ENCODE measurements at regions not wholly inside any gene's neighbourhood (a gene's known extent, or its start where the extent isn't known, plus 50 kb on each side); places are given as distances from the start of the nearest gene placed in this dataset.

DNA sequence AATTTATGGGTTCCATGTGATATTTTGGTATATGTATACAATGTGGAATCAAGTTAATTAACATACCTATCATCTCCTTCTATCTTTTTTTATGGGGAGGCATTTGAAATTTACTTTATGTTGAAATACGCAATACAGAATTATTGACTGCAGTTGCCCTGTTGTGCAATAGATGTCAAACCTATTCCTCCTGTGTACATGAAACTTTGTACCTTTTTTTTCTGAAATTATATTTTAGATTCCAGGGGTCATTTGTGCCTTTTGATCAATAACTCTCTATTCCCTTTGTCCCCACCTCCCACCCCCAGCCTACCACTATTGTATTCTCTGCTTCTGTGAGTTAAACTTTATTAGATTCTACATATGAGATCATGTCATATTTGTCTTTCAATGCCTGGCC lies 369.9 kb downstream of the FSIP2 start:
- no peak overlapping the region for H3K27ac Mint-ChIP-seq
- H3K4me1 Mint-ChIP-seq, result peaks cover 14% of the 10 kb centered on the region
- H3K27me3 Mint-ChIP-seq (ENCODE audit: low read depth), result no peaks in the 10 kb centered on the region
- DNase-seq (ENCODE audit: low spot score) (no peak), ATAC-seq (no peak)
- H3K9me3 Mint-ChIP-seq, result peaks cover 16% of the 10 kb centered on the region
- no peak overlapping the region for H3K4me3 Mint-ChIP-seq
- TF ChIP-seq ESRRA (CRISPR knock-in tag; IDR thresholded peaks at IDR 0.05; ENCODE audit: borderline replicate concordance) (no peak), JAZF1 (CRISPR knock-in tag; IDR thresholded peaks at IDR 0.05) (no peak)
- POLR2A ChIA-PET, result no interaction called here
- CTCF ChIA-PET, result no interaction called here
- peaks cover 9% of the 10 kb centered on the region for H3K36me3 Mint-ChIP-seq

DNA sequence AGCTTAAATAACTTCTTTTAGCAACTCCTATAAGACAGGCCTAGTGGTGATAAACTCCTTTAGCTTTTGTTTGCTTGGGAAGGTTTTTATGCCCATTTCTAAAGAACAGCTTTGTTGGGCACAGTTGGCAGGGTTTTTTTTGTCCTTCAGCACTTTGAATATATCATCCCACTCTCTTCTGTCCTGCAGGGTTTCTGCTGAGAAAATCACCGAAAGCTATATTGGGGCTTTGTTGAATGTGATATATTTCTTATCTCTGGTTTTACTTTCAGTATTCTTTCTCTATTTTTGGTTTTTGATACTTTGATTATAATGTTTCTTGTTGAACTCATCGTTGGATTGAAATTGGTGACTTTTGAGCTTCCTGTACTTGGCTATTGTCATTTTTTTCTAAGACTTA lies 372.8 kb upstream of the ZC3H15 start:
- no peak overlapping the region for H3K27ac Mint-ChIP-seq
- peaks cover 2% of the 10 kb centered on the region; the same call in 1 of the 2 replicates for H3K4me1 Mint-ChIP-seq
- H3K27me3 Mint-ChIP-seq (ENCODE audit: low read depth), result no peaks in the 10 kb centered on the region
- no peak for DNase-seq (ENCODE audit: low spot score)
- peaks cover 24% of the 10 kb centered on the region for H3K36me3 Mint-ChIP-seq
- H3K9me3 Mint-ChIP-seq, result peaks cover 40% of the 10 kb centered on the region
- TF ChIP-seq TCF7 (CRISPR knock-in tag; IDR thresholded peaks at IDR 0.05; ENCODE audit: low read depth), result no peak
- TF ChIP-seq, protein P1, sequence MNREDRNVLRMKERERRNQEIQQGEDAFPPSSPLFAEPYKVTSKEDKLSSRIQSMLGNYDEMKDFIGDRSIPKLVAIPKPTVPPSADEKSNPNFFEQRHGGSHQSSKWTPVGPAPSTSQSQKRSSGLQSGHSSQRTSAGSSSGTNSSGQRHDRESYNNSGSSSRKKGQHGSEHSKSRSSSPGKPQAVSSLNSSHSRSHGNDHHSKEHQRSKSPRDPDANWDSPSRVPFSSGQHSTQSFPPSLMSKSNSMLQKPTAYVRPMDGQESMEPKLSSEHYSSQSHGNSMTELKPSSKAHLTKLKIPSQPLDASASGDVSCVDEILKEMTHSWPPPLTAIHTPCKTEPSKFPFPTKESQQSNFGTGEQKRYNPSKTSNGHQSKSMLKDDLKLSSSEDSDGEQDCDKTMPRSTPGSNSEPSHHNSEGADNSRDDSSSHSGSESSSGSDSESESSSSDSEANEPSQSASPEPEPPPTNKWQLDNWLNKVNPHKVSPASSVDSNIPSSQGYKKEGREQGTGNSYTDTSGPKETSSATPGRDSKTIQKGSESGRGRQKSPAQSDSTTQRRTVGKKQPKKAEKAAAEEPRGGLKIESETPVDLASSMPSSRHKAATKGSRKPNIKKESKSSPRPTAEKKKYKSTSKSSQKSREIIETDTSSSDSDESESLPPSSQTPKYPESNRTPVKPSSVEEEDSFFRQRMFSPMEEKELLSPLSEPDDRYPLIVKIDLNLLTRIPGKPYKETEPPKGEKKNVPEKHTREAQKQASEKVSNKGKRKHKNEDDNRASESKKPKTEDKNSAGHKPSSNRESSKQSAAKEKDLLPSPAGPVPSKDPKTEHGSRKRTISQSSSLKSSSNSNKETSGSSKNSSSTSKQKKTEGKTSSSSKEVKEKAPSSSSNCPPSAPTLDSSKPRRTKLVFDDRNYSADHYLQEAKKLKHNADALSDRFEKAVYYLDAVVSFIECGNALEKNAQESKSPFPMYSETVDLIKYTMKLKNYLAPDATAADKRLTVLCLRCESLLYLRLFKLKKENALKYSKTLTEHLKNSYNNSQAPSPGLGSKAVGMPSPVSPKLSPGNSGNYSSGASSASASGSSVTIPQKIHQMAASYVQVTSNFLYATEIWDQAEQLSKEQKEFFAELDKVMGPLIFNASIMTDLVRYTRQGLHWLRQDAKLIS (CRISPR knock-in tag; IDR thresholded peaks at IDR 0.05; ENCODE audit: borderline replicate concordance), result no peak
- TF ChIP-seq, protein P2, sequence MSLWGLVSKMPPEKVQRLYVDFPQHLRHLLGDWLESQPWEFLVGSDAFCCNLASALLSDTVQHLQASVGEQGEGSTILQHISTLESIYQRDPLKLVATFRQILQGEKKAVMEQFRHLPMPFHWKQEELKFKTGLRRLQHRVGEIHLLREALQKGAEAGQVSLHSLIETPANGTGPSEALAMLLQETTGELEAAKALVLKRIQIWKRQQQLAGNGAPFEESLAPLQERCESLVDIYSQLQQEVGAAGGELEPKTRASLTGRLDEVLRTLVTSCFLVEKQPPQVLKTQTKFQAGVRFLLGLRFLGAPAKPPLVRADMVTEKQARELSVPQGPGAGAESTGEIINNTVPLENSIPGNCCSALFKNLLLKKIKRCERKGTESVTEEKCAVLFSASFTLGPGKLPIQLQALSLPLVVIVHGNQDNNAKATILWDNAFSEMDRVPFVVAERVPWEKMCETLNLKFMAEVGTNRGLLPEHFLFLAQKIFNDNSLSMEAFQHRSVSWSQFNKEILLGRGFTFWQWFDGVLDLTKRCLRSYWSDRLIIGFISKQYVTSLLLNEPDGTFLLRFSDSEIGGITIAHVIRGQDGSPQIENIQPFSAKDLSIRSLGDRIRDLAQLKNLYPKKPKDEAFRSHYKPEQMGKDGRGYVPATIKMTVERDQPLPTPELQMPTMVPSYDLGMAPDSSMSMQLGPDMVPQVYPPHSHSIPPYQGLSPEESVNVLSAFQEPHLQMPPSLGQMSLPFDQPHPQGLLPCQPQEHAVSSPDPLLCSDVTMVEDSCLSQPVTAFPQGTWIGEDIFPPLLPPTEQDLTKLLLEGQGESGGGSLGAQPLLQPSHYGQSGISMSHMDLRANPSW (CRISPR knock-in tag; conservative IDR thresholded peaks at IDR 0.05; ENCODE audit: low read depth), result no peak
- TF ChIP-seq, protein P3, sequence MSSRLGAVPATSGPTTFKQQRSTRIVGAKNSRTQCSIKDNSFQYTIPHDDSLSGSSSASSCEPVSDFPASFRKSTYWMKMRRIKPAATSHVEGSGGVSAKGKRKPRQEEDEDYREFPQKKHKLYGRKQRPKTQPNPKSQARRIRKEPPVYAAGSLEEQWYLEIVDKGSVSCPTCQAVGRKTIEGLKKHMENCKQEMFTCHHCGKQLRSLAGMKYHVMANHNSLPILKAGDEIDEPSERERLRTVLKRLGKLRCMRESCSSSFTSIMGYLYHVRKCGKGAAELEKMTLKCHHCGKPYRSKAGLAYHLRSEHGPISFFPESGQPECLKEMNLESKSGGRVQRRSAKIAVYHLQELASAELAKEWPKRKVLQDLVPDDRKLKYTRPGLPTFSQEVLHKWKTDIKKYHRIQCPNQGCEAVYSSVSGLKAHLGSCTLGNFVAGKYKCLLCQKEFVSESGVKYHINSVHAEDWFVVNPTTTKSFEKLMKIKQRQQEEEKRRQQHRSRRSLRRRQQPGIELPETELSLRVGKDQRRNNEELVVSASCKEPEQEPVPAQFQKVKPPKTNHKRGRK (CRISPR knock-in tag; IDR thresholded peaks at IDR 0.05; ENCODE audit: borderline replicate concordance), result no peak
- TF ChIP-seq SOX15 (CRISPR knock-in tag; IDR thresholded peaks at IDR 0.05), result no peak
- no peak for TF ChIP-seq TEAD4 (CRISPR knock-in tag; IDR thresholded peaks at IDR 0.05)
- TF ChIP-seq, protein P4, sequence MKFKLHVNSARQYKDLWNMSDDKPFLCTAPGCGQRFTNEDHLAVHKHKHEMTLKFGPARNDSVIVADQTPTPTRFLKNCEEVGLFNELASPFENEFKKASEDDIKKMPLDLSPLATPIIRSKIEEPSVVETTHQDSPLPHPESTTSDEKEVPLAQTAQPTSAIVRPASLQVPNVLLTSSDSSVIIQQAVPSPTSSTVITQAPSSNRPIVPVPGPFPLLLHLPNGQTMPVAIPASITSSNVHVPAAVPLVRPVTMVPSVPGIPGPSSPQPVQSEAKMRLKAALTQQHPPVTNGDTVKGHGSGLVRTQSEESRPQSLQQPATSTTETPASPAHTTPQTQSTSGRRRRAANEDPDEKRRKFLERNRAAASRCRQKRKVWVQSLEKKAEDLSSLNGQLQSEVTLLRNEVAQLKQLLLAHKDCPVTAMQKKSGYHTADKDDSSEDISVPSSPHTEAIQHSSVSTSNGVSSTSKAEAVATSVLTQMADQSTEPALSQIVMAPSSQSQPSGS (CRISPR knock-in tag; IDR thresholded peaks at IDR 0.05; ENCODE audit: borderline replicate concordance, low read depth), result no peak
- TF ChIP-seq NR1H2 (CRISPR knock-in tag; IDR thresholded peaks at IDR 0.05), result no peak
- TF ChIP-seq, protein P5, sequence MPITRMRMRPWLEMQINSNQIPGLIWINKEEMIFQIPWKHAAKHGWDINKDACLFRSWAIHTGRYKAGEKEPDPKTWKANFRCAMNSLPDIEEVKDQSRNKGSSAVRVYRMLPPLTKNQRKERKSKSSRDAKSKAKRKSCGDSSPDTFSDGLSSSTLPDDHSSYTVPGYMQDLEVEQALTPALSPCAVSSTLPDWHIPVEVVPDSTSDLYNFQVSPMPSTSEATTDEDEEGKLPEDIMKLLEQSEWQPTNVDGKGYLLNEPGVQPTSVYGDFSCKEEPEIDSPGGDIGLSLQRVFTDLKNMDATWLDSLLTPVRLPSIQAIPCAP (CRISPR knock-in tag; IDR thresholded peaks at IDR 0.05), result no peak
- no peak for TF ChIP-seq TP53 (CRISPR knock-in tag; IDR thresholded peaks at IDR 0.05)
- no peak for TF ChIP-seq RELA (CRISPR knock-in tag; IDR thresholded peaks at IDR 0.05; ENCODE audit: borderline replicate concordance)
- TF ChIP-seq, protein P6, sequence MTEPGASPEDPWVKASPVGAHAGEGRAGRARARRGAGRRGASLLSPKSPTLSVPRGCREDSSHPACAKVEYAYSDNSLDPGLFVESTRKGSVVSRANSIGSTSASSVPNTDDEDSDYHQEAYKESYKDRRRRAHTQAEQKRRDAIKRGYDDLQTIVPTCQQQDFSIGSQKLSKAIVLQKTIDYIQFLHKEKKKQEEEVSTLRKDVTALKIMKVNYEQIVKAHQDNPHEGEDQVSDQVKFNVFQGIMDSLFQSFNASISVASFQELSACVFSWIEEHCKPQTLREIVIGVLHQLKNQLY (CRISPR knock-in tag; IDR thresholded peaks at IDR 0.05), result no peak
- TF ChIP-seq MXD4 (CRISPR knock-in tag; IDR thresholded peaks at IDR 0.05; ENCODE audit: borderline replicate concordance), result no peak
- TF ChIP-seq CREB1 (CRISPR knock-in tag; IDR thresholded peaks at IDR 0.05), result no peak
- TF ChIP-seq NFATC4 (CRISPR knock-in tag; IDR thresholded peaks at IDR 0.05), result no peak
- no peak for ATAC-seq
- no peak overlapping the region for H3K4me3 Mint-ChIP-seq
- ChIA-PET POLR2A (no interaction called here), CTCF (no interaction called here)

All from WTC11 (cell line).